Central memory CD8-positive, alpha-beta T cell (primary cell): ENCODE measurements at regions not wholly inside any gene's neighbourhood (a gene's known extent, or its start where the extent isn't known, plus 50 kb on each side); places are given as distances from the start of the nearest gene placed in this dataset.

ENCODE experiments used
- ATAC-seq: fragments of 150-1000 bp; cut with Tn5 transposase; replicated peaks from 2 replicates; pipeline ENCODE4 v1.10.0; 2022; ENCODE audit warnings: mild to moderate bottlenecking, moderate FRiP score, moderate number of reproducible peaks; ENCODE audit not compliant: poor library complexity, severe bottlenecking; ENCODE audit errors: extremely low read depth
- DNase-seq, 2 donors: peaks; one replicate each; pipeline ENCODE4 v3.0.0; 2021; ENCODE audit warnings: low spot score in 2 of 2
- H3K27ac Mint-ChIP-seq: one replicate; pipeline ENCODE4 v1.8.0; 2022; ENCODE audit warnings: low read depth, mild to moderate bottlenecking, moderate library complexity, mixed read lengths
- H3K27me3 Mint-ChIP-seq: one replicate; pipeline ENCODE4 v1.8.0; 2022; ENCODE audit warnings: mixed read lengths
- H3K36me3 Mint-ChIP-seq: one replicate; pipeline ENCODE4 v1.8.0; 2022; ENCODE audit warnings: mild to moderate bottlenecking, moderate library complexity, mixed read lengths; ENCODE audit not compliant: insufficient read depth
- H3K4me1 Mint-ChIP-seq: one replicate; pipeline ENCODE4 v1.8.0; 2022; ENCODE audit warnings: mixed read lengths
- H3K4me3 Mint-ChIP-seq: one replicate; pipeline ENCODE4 v1.8.0; 2022; ENCODE audit warnings: mild to moderate bottlenecking, moderate library complexity, mixed read lengths
- H3K9me3 Mint-ChIP-seq: one replicate; pipeline ENCODE4 v1.8.0; 2022; ENCODE audit warnings: mixed read lengths

DNA sequence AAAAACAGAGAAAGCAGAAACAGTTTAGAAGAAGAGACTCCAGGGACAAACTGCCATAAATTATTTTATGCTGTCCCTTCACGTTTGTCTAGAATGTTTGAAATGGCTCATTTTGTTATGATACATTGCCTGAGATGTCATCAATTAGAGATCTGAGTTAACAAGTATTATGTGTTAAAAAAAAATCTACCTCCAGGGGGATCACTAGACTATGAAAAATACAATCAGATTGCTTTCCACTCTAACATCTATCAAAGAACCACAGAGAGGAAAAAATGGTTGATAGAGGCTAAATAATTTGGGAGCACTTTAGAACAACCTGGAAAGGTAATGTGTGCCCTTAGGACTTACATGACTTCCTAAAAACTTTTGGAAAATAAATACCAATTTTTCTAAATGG is 103.8 kb upstream of the CCDC150 start:
- Mint-ChIP-seq H3K27ac (no peak overlapping the region), H3K9me3 (peaks cover 8% of the 10 kb centered on the region), H3K4me3 (no peak overlapping the region), H3K4me1 (no peaks in the 10 kb centered on the region), H3K36me3 (no peaks in the 10 kb centered on the region), H3K27me3 (peaks cover 58% of the 10 kb centered on the region)
- ATAC-seq (no peak), DNase-seq (no peak)

DNA sequence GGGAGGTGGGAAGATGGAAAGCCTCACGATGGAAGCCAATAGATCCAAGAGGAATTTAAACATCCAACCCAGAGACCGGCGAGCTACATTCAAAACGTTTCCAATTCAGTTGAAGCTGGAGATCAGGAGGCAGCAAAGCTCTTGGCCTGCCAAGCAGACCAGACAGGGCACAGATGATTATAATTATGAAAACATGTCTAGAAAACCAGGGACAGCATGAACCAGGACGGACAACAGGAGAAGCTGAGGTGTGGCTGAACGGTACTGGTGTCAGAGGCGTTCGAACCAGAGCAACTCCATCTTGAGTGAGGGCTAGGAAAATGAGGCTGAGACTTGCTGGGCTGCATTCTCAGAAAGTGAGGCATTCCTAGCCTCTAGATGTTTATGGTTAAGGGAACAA is 102.2 kb upstream of the CCDC150 start:
- ATAC-seq (no peak), DNase-seq (no peak)
- no peak overlapping the region for H3K27ac Mint-ChIP-seq
- H3K4me1 Mint-ChIP-seq: no peaks in the 10 kb centered on the region
- peaks cover 49% of the 10 kb centered on the region for H3K27me3 Mint-ChIP-seq
- no peaks in the 10 kb centered on the region for H3K9me3 Mint-ChIP-seq
- H3K4me3 Mint-ChIP-seq: no peak overlapping the region
- H3K36me3 Mint-ChIP-seq: no peaks in the 10 kb centered on the region

DNA sequence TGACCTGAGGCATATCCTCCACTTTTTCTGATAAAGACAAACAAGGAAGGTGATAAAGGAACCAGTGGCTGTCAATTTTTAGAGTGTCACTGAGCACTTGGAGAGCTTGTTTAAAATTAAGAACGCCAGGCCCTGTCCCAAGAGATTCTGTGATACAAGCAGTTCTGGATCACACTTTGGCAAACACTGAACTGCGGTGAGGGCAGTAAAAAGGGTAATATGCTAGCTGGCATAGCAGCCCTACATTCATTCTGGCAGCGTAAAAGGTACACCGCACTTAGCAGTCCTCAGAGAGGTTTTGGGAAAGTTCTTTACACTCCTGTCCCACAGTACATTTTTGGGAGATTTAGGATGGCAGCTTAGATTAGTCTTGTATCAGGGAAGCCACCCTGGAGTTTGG is 101.3 kb upstream of the CCDC150 start:
- Mint-ChIP-seq H3K27me3 (peaks cover 46% of the 10 kb centered on the region), H3K9me3 (no peaks in the 10 kb centered on the region), H3K4me1 (no peaks in the 10 kb centered on the region), H3K36me3 (no peaks in the 10 kb centered on the region), H3K4me3 (no peak overlapping the region), H3K27ac (no peak overlapping the region)
- ATAC-seq (no peak), DNase-seq (no peak)

DNA sequence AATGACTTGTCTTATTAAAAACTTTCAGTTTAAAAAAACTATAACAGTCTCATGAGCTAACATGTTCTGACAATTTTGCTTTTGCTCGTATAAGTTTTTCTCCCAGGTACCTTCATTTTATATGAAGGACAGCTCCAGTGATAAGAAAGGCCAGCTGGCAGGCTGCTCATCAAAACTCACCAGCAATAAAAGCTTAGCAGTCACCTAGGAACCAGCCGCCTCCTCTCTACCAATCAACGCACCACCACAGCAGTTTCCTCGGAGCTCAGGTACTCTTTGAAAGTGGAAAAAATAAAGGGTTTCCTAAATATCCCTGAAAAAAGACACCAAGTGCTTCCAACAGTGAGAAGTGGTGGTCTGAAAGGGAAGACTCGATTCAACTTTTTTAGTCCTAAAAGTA is 100.9 kb upstream of the CCDC150 start:
- H3K27me3 Mint-ChIP-seq: peaks cover 41% of the 10 kb centered on the region
- ATAC-seq: no peak
- no peaks in the 10 kb centered on the region for H3K4me1 Mint-ChIP-seq
- no peaks in the 10 kb centered on the region for H3K9me3 Mint-ChIP-seq
- no peaks in the 10 kb centered on the region for H3K36me3 Mint-ChIP-seq
- H3K27ac Mint-ChIP-seq: no peak overlapping the region
- H3K4me3 Mint-ChIP-seq: no peak overlapping the region
- DNase-seq: no peak

DNA sequence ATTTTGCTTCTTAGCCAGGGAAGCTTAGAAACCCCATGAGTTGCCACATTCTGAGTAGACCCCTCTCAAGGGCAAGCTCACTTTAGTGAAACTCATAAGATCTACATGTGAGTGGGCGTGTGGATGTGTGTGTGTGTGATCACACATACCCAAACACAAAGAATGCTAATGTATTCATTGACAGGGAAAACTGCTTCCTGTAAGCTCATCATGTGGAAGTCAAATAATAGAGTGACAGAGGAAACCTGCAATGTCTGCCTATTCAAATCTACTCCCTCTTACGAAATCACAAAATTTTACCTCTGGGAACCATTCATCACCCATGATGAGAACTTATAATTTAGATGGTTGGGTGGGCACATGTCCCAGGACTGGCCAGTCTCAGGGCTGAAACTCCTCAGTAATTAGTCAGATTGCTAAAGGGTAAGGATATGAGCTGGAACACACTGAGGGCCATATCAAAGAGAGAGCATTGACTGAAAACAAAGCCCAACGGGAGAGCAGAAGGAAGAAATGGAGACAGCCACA is 94.5 kb upstream of the CCDC150 start:
- Mint-ChIP-seq H3K36me3 (no peaks in the 10 kb centered on the region), H3K27me3 (peaks cover 61% of the 10 kb centered on the region), H3K4me1 (no peaks in the 10 kb centered on the region), H3K9me3 (no peaks in the 10 kb centered on the region), H3K4me3 (no peak overlapping the region), H3K27ac (no peak overlapping the region)
- DNase-seq (no peak), ATAC-seq (no peak)

DNA sequence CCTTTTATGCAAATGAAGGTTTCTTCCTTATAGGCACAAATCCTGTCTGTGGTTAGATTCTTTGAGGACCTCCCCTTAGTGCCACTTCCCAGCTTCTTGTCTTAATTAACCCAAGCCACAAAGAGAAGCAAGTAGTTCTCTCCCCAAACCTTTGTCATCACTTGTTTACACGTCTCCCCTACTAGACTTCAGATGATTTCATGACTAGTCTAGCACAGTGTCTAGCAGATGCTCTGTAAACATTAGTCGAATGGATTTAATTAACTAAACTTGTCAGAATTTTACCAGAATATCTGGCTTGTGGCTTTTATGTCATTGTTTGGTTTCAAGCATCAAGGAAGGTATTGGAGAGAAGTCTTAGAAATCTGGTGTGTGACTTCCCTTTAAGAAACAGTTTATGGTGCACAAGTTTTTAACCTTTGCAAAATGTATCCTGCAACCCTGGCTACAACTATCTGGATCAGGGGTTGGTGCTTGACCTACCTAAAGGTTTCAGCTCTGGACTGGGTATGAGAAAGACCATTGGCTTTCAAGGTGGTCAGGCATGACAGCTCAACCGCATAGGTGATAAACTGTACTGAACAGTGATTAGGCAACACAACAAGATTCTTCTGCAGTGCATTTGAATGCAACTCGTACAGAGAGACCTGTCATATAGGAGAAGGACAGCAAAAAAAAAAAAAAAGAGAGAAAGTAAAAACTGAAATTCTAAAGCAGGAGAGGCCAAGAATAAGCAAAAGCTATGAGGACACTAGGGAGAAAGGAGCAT is 93.2 kb upstream of the CCDC150 start:
- no peaks in the 10 kb centered on the region for H3K9me3 Mint-ChIP-seq
- ATAC-seq: no peak
- peaks cover 52% of the 10 kb centered on the region for H3K27me3 Mint-ChIP-seq
- no peak overlapping the region for H3K4me3 Mint-ChIP-seq
- H3K36me3 Mint-ChIP-seq: no peaks in the 10 kb centered on the region
- no peaks in the 10 kb centered on the region for H3K4me1 Mint-ChIP-seq
- DNase-seq: no peak
- no peak overlapping the region for H3K27ac Mint-ChIP-seq

DNA sequence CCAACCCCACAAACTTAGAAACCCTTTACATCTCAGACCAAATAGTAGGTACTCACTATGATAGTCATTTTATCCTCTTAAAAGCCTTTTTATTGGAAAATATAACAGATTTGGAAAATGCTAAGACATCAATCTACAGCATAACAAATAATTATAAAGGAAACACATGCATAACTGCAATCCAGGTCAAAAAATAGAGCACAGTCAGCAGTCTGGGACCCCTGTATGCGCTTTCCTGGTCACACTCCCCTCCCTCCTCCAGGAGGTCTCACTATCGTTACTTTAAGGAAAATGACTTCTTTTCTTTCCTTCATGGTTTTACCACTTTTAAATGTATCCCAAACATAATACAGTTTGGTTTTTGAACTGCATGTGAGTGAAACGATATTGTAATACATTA is 90.5 kb upstream of the CCDC150 start:
- Mint-ChIP-seq H3K9me3 (no peaks in the 10 kb centered on the region), H3K4me3 (no peak overlapping the region), H3K36me3 (no peaks in the 10 kb centered on the region), H3K27ac (no peak overlapping the region), H3K27me3 (peaks cover 51% of the 10 kb centered on the region), H3K4me1 (no peaks in the 10 kb centered on the region)
- DNase-seq (no peak), ATAC-seq (no peak)

DNA sequence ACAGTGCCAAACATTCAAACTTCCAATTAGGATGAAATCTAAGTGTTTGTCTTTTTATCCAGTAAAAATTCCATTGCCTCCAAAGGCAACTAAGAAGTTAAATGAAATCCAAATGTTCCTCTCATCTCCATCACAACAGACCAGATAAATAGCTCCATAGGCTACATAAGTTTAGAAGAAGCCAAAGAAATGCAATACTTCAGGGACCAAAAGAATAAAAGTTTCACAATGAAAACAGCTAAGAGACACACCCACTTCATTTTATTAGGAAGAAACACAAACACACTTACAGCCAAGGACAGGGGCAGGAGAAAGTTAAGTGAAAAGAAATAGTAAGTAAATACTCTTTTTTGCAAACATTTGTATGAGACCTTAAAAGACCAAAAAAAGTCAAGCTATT is 88.5 kb upstream of the CCDC150 start:
- DNase-seq: no peak
- Mint-ChIP-seq H3K27me3 (peaks cover 35% of the 10 kb centered on the region), H3K4me1 (no peaks in the 10 kb centered on the region), H3K4me3 (no peak overlapping the region), H3K9me3 (no peaks in the 10 kb centered on the region), H3K36me3 (no peaks in the 10 kb centered on the region), H3K27ac (no peak overlapping the region)
- no peak for ATAC-seq

DNA sequence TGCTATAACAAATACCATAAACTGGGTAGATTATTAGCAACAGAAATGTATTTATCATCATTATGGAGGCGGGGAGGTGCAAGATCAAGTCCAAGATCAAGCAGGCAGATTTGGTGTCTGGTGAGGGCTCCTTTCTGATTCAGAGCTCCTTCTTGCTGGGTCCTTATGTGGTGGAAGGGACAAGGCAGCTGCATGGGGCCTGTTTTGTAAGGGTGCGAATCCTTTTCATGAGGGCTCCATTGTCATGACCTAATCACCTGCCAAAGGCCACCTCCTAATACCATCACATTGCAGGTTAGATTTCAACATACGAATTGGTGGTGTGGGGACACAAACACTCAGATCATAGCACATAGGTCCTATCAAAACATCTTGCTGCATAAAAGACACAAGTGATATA is 84.4 kb upstream of the CCDC150 start:
- no peak overlapping the region for H3K27ac Mint-ChIP-seq
- ATAC-seq (no peak), DNase-seq (no peak)
- no peaks in the 10 kb centered on the region for H3K4me1 Mint-ChIP-seq
- no peaks in the 10 kb centered on the region for H3K9me3 Mint-ChIP-seq
- no peaks in the 10 kb centered on the region for H3K36me3 Mint-ChIP-seq
- peaks cover 22% of the 10 kb centered on the region for H3K27me3 Mint-ChIP-seq
- H3K4me3 Mint-ChIP-seq: no peak overlapping the region

DNA sequence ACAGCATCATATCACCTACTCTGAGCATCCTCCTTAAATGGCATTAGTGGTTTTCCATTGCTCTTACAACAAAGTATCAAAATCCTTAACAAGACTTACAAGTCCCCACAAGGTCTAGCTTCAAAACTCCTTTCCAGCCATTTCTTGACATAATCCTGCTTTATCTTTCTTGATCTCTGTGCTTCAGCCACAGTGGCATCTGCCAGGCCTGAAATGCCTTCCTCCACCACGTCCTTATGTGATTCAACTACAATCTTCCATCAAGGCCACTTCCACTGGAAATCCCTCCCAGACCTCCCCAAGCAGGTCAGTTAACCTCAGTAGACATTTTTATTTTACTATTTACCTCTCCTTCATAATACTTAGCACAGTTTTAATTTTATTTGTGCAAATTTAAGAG is 83.8 kb upstream of the CCDC150 start:
- ATAC-seq (no peak), DNase-seq (no peak)
- Mint-ChIP-seq H3K4me1 (no peaks in the 10 kb centered on the region), H3K4me3 (no peak overlapping the region), H3K36me3 (no peaks in the 10 kb centered on the region), H3K27me3 (peaks cover 27% of the 10 kb centered on the region), H3K27ac (no peak overlapping the region), H3K9me3 (peaks cover 1% of the 10 kb centered on the region)

DNA sequence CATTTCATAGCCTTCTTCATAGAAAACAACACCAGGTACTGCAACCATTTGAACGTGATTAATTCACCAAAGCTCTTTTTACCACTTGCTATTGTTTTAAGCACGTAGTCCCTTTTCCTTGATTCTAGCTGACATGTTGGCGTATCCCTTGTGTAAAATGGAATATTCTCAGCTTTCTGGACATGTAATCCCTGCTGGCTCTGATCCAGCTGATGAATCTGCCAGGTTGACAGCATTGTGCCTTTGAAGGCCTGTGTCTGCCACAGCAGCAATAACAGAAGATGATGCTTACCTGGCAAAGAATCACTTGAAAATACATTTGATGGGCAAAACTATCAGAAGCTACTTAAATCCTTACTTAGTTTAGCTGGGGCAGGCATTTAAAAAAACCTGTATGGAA is 81.0 kb upstream of the CCDC150 start:
- no peak for DNase-seq
- H3K27ac Mint-ChIP-seq: no peak overlapping the region
- ATAC-seq: no peak
- H3K36me3 Mint-ChIP-seq: no peaks in the 10 kb centered on the region
- H3K4me1 Mint-ChIP-seq: no peaks in the 10 kb centered on the region
- H3K27me3 Mint-ChIP-seq: peaks cover 47% of the 10 kb centered on the region
- peaks cover 11% of the 10 kb centered on the region for H3K9me3 Mint-ChIP-seq
- no peak overlapping the region for H3K4me3 Mint-ChIP-seq

DNA sequence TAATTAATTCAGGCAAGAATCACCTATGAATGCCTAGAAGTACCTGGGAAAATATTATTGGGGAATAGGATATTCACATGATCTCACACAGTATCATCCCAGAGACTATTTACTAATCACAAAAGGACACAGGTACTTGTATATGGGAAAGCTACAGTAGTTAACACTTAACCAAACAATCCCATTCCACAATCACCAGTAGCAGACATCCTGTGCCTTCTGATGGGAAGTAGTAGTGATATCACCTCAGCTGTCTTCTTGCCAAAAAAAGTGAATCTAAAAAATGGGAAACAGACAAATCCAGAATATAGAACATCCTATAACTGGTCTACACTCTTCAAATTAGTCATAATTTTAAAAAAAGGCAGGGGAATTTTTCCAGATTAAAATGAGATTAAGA is 75.6 kb upstream of the CCDC150 start:
- Mint-ChIP-seq H3K4me3 (no peak overlapping the region), H3K36me3 (no peaks in the 10 kb centered on the region), H3K27ac (no peak overlapping the region), H3K9me3 (peaks cover 11% of the 10 kb centered on the region), H3K4me1 (no peaks in the 10 kb centered on the region), H3K27me3 (peaks cover 64% of the 10 kb centered on the region)
- ATAC-seq (no peak), DNase-seq (no peak)

DNA sequence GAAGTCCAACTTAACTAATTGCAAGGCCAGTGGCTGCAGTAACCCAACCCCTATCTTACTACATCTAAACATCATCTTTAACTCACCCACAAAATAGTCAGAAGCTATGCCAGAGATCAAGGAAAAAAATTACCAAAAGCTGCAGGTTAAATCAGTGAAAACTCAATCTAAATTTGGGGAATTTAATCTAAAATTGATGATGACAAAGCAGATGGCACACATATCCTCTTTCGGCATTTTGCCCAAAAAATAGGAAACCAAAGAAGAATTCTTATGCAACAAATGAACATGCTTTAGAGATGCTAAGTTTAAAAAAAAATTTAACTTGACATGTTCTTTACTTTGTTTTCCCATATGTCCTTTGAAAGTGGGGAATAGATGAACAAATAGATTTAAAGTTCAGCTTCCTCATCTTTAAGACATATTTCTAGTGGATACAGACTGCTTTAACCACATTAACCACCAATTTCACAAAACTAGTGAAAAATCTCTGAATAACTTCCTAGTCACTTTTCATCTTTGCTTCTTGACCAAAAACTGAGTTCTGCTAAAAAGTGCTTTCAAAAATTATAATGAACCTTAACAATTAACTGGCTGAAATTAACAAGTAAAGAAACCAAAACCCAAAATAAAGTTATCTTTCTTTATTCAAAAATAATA is 74.3 kb upstream of the CCDC150 start:
- H3K4me3 Mint-ChIP-seq: no peak overlapping the region
- DNase-seq (no peak), ATAC-seq (no peak)
- no peaks in the 10 kb centered on the region for H3K4me1 Mint-ChIP-seq
- peaks cover 11% of the 10 kb centered on the region for H3K9me3 Mint-ChIP-seq
- no peaks in the 10 kb centered on the region for H3K36me3 Mint-ChIP-seq
- H3K27me3 Mint-ChIP-seq: peaks cover 66% of the 10 kb centered on the region
- no peak overlapping the region for H3K27ac Mint-ChIP-seq
